HG03064 (cell line): ENCODE measurements at regions not wholly inside any gene's neighbourhood (a gene's known extent, or its start where the extent isn't known, plus 50 kb on each side); places are given as distances from the start of the nearest gene placed in this dataset.
"Not testable (repeated sequence)": the region's sequence is repeated elsewhere in the genome, so short reads cannot be mapped to it uniquely, and the experiment has no call there.

ENCODE experiments used
- ATAC-seq: cut with Tn5 transposase; IDR thresholded peaks from one replicate; pipeline ENCODE4 v1.9.1; 2021; ENCODE audit warnings: low read depth; ENCODE audit not compliant: unreplicated experiment

DNA sequence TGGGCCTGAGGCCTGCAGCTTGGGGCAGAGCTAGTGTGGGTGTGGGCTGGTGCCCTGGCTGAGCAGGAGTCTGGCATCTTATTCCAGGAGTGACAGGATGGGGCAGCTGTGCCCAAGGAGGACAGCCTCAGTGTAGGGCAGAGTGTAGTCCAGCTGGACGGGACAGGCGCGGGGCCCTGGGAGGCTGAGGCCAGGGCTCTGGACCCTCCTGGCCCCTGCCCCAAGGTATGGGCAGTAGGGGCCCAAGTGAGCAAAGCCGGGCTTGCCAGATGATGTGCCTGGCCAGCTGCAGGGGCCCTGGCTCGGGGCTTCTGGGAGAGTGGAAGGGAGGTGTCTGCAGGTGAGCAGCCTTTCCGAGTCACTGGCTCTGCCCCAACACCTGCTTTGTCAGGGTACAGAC, 1190.9 kb downstream of the BRD1 start:
- ATAC-seq = no peak

- no peak for ATAC-seq
Measured at GRCh38 chr22:48635816-48636215, 1191.9 kb downstream of the BRD1 start.

GRCh38 chr22:48635031-48635430, 1192.6 kb downstream of the BRD1 start:
- no peak for ATAC-seq

- no peak for ATAC-seq
Measured at GRCh38 chr22:48633996-48634836, 1193.5 kb downstream of the BRD1 start.

DNA sequence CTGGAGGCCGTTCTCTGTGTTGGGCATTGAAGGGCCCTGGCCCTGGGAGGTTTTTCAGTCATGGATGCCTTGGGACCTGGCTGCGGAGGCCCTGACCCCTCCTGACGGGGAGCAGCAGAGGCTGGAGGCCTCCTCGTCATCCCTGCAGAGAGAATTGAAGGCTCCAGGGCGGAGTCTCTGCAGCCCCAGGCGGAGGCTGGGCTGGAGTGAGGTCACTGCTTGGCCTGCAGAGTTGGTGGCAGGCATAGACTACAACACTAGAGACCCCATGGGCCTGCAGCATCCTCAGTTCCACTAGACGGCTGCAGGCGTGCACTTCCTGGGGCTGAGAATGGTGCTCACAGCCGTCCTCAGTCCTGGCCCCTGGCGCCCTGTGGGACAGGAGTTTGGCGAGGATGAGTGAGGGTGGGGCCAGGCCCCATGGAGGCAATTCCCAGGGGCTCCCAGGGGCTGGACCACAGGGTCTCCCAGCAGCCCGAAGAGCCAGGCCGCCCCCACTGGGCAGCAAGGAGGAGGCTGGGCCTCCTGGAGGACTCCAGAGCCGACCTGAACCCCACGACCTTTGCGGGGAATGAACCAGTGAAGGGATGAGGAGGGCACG, 1194.9 kb downstream of the BRD1 start:
- no peak for ATAC-seq

DNA sequence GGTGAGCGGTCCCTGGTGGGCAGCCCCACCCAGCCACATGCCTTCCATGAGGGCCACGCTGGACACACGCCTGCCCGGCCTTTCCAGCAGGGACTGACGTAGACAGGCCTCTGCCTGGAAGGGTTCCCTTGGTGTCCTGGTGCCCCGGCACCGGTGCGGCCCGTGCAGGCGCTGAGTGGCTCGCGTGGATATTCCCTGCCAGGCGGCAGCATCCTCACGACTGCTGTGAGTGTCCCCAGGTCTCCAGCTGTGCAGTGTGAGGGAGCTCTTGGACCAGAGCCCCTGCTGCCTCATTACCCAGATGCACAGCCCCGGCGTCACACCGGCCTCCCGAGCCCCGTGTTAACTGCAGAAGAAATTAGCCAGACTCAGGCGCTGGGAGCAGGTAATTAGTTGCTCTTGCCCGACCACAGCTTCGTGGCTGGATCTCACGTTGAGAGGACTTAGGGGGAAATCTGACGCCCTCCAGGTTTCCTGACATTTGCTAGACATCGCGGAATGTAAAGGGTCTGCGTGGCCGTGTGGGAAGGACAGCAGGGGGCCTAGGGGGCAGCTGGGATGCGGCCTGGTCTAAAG, 1196.3 kb downstream of the BRD1 start:
- no peak for ATAC-seq

DNA sequence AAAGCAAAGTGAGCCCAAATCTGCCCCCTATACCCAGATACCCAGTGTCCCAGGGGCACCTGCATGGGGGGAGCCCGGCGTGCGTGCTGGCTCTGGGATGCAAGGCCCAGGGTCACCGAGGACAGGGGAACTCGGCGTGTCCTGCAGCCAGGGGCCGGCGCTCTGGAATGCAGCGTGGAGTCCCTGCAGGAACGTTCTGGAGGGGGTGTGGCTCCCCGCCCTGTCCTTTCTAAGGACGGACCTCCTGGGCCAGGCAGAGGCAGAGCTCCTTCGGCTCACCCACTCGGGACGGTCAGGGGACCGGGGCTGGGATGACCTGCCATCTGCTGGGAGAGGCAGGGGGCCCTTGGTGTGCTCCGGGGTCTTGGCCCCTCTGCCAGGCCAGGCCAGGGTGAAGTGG, 1196.8 kb downstream of the BRD1 start:
- no peak for ATAC-seq

DNA sequence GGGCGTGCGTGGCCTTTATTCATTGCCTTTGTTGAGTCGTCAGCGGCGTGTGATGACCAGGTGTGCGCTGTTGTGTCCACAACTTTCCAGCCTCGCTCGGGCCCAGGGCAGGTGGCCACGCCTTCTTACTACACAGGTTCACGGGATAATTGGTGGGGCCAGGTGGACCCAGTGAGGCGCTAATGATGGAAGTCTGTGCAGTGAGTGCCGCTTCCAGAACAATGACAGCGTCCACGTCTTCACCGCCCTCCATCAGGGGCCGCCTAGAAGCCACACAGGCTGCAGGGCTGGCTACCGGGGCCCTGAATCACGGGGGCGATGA, 1197.3 kb downstream of the BRD1 start:
- ATAC-seq = no peak

GRCh38 chr22:48629631-48630432, 1197.8 kb downstream of the BRD1 start:
- ATAC-seq = no peak

DNA sequence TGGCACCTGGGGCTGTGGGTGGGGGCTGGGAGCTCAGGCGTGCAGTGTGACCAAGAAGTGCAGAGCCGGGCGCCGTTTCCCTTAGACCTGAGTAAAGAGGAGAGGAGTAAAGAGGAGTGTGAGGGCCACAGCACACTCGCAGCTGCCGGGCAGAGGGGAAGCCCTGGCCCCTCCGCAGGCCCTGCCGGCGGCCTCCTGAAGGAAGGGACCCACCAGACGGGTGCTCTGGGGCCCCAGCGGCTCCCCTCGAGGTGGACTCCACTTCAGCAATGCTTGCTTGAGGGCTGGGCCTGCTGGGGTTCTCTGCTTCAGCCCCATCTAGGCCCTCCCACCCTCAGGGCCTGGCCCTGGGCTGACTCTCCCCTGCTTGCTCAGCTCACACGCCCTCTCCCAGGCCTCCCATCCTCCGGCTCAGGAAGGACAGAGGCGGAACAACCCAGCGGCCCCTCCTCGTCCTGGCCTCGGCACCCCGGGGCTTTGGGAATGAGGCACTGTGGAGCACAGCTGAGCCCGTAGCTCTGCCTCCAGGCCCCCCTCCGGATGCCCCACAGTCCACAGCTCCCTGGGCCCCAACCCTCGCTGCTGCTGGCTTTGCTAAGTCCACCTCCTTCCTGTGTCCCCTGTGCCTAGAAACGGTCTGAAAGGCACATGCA, 1198.7 kb downstream of the BRD1 start:
- ATAC-seq = no peak

DNA sequence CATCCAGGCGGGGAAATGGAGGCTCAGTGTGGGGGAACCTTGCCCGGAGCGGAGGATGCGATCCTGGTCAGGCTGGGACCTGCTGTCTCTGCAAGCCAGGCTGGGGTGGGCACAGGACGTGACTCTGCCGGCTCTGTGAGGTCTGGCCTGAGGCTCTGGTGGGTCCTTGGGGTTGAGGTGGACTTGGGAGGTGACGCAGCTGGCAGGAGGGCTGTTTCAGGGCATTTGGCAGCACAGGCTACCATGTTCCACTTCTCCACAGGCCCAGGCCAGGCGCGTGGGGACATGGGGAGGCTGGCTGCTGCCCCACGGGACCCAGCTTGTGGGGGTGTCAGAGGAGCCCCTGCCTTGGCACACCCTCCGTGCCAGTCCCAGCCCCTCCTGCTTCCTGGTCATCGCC, 1199.7 kb downstream of the BRD1 start:
- no peak for ATAC-seq

DNA sequence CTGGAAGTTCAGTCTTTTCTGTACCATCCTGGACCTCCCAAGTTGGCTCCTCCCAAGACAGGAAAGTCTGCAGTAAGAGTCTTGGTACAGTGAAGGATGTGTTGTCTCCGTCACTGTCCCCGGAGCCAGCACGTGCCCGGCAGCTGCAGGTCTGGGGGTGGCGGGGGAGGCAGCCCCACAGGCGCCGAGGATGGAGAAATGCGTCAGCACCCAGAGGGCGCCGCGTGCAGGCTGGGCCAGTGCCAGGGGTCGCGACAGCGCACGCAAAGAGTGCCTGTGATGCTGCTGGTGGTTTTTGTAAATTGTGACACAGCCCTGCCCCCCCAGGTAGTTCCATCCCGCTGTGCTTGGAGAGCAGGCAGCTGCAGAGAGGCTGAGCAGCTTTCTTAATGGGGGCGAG, 1200.5 kb downstream of the BRD1 start:
- no peak for ATAC-seq

- no peak for ATAC-seq
Measured at GRCh38 chr22:48624401-48624800, 1203.3 kb downstream of the BRD1 start.

GRCh38 chr22:48622891-48623545, 1204.7 kb downstream of the BRD1 start:
- ATAC-seq = no peak

- no peak for ATAC-seq
Measured at GRCh38 chr22:48621085-48621484, 1206.6 kb downstream of the BRD1 start.

DNA sequence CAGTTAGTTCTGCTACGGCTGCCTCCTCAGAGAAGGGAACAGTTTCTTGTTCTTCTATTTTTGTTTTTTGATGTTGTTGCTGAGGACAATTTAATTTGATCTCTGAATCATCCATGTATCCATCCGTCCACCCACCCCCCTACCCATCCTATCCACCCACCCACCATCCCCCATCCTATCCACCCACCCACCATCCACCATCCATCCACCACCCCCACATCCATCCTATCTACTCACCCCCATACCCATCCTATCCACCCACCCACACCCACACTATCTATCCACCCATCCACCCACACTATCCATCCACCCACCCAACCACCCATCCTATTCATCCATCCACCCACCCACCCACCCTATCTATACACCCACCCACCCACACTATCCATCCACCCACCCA, 1207.2 kb downstream of the BRD1 start:
- not testable (repeated sequence) for ATAC-seq

DNA sequence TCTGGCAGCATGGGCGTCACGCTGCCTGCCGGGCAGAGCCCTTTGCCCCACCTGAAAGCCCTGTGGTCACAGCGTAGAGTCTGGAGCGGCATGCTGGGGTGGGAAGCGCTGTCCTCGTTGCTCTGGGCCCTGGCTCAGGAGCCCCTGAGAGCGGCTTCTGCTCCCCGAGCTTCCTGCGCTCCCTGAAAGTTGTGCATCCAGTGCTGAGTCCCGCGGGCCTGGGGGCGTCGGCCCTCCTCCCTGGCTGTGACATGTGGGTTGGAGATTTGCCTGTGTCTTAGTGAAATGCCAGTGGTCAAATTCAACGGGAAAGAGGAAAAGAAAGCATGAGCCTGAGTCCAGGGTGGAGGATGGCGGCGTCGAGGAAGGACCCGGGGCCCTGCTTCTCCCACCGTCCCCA, 1208.0 kb downstream of the BRD1 start:
- ATAC-seq = no peak

DNA sequence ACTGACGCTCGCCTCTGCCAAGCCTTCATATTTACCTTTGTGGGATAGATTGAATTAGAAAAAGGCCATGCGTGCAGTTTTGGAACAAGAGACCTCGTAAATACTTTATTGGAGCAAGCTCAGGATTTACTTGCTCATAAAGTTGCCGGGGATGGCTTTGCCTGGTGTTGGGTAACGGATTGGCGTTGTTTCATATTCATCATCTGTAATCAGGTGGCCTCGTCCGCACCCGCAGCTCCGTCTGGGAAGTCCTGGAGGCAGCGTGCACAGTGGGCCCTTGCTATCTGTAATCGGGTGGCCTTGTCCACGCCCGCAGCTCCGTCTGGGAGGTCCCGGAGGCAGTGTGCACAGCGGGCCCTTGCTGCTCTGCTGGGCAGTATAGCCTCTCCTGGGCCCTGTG, 1209.3 kb downstream of the BRD1 start:
- ATAC-seq = no peak

DNA sequence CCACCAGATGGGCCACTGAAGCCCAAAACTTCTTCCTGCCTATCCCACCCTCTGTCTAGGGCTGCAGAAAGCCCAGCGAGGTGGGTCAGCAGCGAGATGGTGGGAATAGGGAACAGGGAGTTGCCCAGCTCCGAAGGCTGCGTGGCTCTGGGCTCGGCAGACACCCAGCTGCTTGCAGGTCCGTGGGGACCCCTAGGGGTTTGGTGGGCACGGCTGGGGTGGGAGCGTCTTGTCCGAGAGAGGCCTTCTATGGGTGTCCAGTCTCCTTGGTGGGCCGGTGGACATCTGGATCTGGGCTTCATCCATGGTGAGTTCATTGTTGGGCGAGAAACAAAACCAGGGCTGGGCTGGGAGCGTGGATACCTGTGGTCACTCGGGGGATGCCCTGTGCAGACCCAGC, 1211.0 kb downstream of the BRD1 start:
- no peak for ATAC-seq
